Neutrophil (primary cell): ENCODE measurements at regions not wholly inside any gene's neighbourhood (a gene's known extent, or its start where the extent isn't known, plus 50 kb on each side); places are given as distances from the start of the nearest gene placed in this dataset.

Experiments used
- H3K27ac ChIP-seq: fragments of 200-600 bp; sonication (generic); 2 replicates; pipeline ENCODE4 v1.5.1; 2016; ENCODE audit warnings: mild to moderate bottlenecking, moderate library complexity
- H3K27me3 ChIP-seq: fragments of 200-600 bp; sonication (generic); 2 replicates; pipeline ENCODE4 v1.6.0; 2016; ENCODE audit warnings: mild to moderate bottlenecking
- H3K36me3 ChIP-seq: fragments of 200-600 bp; sonication (generic); 2 replicates; pipeline ENCODE4 v1.5.1; 2017
- H3K4me1 ChIP-seq, 2 experiments: fragments of 200-600 bp in 1 of 2; sonication (generic) in 1 of 2; 1 replicate in 1 of 2; 2 replicates in 1 of 2; pipeline versions ENCODE4 v1.5.1 to v1.6.1; 2013 to 2016; ENCODE audit warnings: low read depth in 1 of 2, low read length in 1 of 2, mild to moderate bottlenecking in 1 of 2, moderate library complexity in 1 of 2; ENCODE audit not compliant: control insufficient read depth in 1 of 2, insufficient read depth in 1 of 2
- H3K4me3 ChIP-seq, 2 experiments: fragments of 200-600 bp in 1 of 2; sonication (generic) in 1 of 2; 1 replicate in 1 of 2; 2 replicates in 1 of 2; pipeline ENCODE4 v1.5.1; 2013 to 2016; ENCODE audit warnings: low read depth in 1 of 2, low read length in 1 of 2, mild to moderate bottlenecking in 1 of 2, moderate library complexity in 1 of 2
- H3K9me3 ChIP-seq: fragments of 200-600 bp; sonication (generic); 2 replicates; pipeline ENCODE4 v1.5.1; 2016
- TF ChIP-seq, protein P1 (sequence below): fragments of 200-600 bp; sonication (generic); IDR thresholded peaks from 2 replicates; pipeline ENCODE4 v1.5.1; 2016; ENCODE audit warnings: antibody characterized with exemption

DNA sequence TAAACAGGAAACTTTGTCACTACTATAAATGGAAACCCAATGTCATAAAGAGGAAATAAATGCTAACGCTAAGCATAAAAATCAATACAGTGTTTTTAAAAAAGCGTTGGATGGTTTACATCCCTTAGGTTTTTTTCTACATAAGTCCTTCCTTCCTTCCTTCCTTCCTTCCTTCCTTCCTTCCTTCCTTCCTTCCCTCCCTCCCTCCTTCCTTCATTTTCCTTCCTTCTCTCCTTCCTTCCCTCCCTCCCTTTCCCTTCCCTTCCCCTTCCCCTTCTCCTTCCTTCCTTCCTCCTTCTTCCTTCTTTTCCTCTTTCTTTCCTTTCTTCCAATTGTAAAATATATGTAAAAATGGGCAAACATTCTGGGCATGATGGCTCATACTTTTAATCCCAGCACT, 108.3 kb downstream of the HAPSTR1 start:
- peaks cover 6% of the 10 kb centered on the region for H3K27me3 ChIP-seq
- peaks cover 8% of the 10 kb centered on the region in 2 experiments for H3K4me1 ChIP-seq
- no peak overlapping the region for H3K27ac ChIP-seq
- no peaks in the 10 kb centered on the region for H3K36me3 ChIP-seq
- H3K9me3 ChIP-seq: no peaks in the 10 kb centered on the region
- TF ChIP-seq, protein P1, sequence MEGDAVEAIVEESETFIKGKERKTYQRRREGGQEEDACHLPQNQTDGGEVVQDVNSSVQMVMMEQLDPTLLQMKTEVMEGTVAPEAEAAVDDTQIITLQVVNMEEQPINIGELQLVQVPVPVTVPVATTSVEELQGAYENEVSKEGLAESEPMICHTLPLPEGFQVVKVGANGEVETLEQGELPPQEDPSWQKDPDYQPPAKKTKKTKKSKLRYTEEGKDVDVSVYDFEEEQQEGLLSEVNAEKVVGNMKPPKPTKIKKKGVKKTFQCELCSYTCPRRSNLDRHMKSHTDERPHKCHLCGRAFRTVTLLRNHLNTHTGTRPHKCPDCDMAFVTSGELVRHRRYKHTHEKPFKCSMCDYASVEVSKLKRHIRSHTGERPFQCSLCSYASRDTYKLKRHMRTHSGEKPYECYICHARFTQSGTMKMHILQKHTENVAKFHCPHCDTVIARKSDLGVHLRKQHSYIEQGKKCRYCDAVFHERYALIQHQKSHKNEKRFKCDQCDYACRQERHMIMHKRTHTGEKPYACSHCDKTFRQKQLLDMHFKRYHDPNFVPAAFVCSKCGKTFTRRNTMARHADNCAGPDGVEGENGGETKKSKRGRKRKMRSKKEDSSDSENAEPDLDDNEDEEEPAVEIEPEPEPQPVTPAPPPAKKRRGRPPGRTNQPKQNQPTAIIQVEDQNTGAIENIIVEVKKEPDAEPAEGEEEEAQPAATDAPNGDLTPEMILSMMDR: no peak
- no peak overlapping the region for H3K4me3 ChIP-seq

DNA sequence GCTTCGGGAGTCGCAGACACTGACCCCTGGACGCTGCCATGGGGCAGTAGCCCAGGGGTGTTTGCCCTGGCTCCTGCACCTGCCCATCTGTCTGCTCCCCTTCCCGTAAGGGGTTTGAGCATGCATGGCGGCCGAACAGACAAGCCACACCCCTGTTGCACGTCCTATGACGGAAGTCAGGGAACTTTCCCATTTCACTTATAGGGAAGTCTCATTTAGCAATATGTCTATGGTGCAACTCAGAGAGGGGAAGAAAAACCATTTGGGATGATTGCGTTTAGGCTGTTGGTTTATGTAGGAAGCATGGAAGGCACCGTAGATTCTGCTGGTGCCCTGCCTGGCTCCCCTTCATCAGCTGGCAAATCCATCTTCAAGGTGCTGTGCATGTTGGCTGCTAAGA, 112.5 kb downstream of the HAPSTR1 start:
- Histone ChIP-seq H3K27ac (no peak overlapping the region), H3K9me3 (no peaks in the 10 kb centered on the region), H3K4me1 (peaks cover 8% of the 10 kb centered on the region in 2 experiments), H3K27me3 (peaks cover 10% of the 10 kb centered on the region), H3K36me3 (no peaks in the 10 kb centered on the region), H3K4me3 (no peak overlapping the region)
- TF ChIP-seq, protein P1: no peak

DNA sequence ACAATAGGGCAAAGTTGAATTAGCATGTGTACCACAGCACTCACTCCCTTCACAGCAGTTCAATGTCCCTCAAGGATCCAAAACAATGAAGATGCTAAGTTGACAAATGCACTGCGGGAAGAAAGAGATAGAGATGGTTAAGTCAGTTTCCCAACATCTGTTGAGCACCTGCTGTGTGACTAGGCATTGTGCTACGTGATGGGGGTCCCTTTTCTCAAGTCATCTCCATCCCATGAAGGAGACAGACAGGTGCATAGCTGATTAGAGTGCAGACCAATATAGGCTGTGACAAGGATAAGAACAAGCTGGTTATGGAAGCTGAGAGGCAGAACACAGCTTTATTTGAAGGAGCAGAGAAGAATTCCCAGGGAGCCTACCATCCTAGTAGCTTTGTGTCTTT, 114.2 kb downstream of the HAPSTR1 start:
- no peaks in the 10 kb centered on the region for H3K36me3 ChIP-seq
- no peak overlapping the region for H3K4me3 ChIP-seq
- H3K4me1 ChIP-seq: peaks cover 8% of the 10 kb centered on the region in 2 experiments
- H3K9me3 ChIP-seq: no peaks in the 10 kb centered on the region
- no peak overlapping the region for H3K27ac ChIP-seq
- TF ChIP-seq, protein P1: no peak
- H3K27me3 ChIP-seq: peaks cover 4% of the 10 kb centered on the region

DNA sequence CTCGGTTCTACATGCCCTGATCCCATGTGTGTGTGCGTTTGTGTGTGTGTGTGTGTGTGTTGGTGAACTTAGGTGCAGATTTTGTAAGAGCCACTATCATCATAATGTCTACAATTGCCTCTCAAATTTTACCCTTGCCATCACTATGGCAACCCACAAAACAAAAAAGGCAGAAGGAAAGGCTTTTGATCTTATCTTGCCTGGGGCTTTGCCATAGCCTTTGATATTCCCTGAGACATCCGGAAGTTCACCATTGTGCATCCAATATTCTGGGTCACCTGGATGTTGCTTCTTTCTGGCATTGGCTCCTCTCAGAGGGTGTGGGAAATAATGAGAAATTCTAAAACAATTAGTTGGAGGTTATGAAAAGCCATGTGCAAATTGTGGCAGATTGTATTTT, 114.7 kb downstream of the HAPSTR1 start:
- H3K36me3 ChIP-seq: no peaks in the 10 kb centered on the region

DNA sequence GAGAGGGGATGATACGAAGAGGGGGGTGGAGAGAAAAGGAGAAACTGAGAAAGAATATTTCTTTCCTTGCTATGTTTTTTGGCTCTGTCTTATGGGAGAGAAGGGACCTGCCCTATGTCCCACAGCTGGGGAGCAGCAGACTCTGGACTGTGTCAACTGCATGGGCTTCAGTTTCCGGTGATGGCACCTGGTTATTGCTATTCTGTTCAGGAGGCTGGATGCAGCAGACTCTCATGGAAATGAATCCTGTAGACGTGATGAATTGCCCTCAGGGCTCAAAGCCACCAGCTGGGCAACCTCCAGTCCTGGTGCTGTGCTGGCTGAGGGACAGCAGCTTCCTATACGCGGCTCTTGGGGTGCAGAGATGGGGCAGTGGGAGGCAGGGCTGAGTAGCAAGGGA, 121.2 kb downstream of the HAPSTR1 start:
- Histone ChIP-seq H3K27me3 (peaks cover 13% of the 10 kb centered on the region), H3K4me1 (no peaks in the 10 kb centered on the region), H3K4me3 (no peak overlapping the region), H3K36me3 (no peaks in the 10 kb centered on the region), H3K27ac (no peak overlapping the region), H3K9me3 (no peaks in the 10 kb centered on the region)
- TF ChIP-seq, protein P1: no peak

More for the DNA sequence above, 114.7 kb downstream of the HAPSTR1 start:
- H3K4me3 ChIP-seq: no peak overlapping the region
- H3K27me3 ChIP-seq: peaks cover 4% of the 10 kb centered on the region
- H3K27ac ChIP-seq: no peak overlapping the region
- TF ChIP-seq, protein P1: no peak
- no peaks in the 10 kb centered on the region for H3K9me3 ChIP-seq
- H3K4me1 ChIP-seq: peaks cover 8% of the 10 kb centered on the region in 2 experiments

DNA sequence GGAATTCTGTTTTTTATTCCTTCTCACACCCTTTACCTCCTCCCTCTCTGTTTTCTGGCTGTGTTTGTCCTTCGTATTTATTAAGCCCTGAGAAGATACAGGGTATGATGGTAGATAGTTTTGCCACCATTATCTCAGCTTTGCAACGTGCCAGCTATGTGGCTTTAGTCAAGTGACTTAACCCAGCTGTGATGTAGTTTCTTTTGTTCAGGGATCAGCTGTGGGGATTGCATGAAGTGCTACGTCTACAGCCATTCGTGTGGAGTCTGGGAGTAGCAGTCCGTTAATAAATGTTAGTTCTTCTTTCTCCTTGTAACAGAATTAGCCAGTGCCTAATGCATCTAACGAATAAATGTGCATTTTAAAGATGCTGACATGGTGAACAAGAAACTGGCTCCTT, 128.4 kb downstream of the HAPSTR1 start:
- Histone ChIP-seq H3K27ac (no peak overlapping the region), H3K27me3 (no peaks in the 10 kb centered on the region), H3K4me3 (no peak overlapping the region), H3K4me1 (no peaks in the 10 kb centered on the region), H3K9me3 (no peaks in the 10 kb centered on the region), H3K36me3 (no peaks in the 10 kb centered on the region)
- TF ChIP-seq, protein P1: no peak
